Sigmoid colon (tissue), 4 donors: ENCODE measurements at regions not wholly inside any gene's neighbourhood (a gene's known extent, or its start where the extent isn't known, plus 50 kb on each side); places are given as distances from the start of the nearest gene placed in this dataset.

Source experiments
- CTCF ChIP-seq, 4 experiments: fragments of 450-650 bp in 3 of 4; fragments of 200-600 bp in 1 of 4; IDR thresholded peaks; one replicate each; pipeline ENCODE4 v1.5.1; 2016 to 2019; ENCODE audit warnings: antibody characterized with exemption in 4 of 4, mild to moderate bottlenecking in 3 of 4, moderate library complexity in 2 of 4
- EP300 ChIP-seq, 4 donors: sonication (generic); formaldehyde crosslinking; IDR thresholded peaks; one replicate each; pipeline ENCODE4 v1.6.1; 2017; ENCODE audit warnings: antibody characterized with exemption in 4 of 4
- POLR2AphosphoS5 ChIP-seq, 4 donors: sonication (generic); formaldehyde crosslinking; IDR thresholded peaks; one replicate each; pipeline ENCODE4 v1.6.1; 2017; ENCODE audit warnings: antibody characterized with exemption in 4 of 4

GRCh38 chr9:7368410-7369292, 430.9 kb downstream of the DMAC1 start:
- TF ChIP-seq POLR2AphosphoS5 (IDR thresholded peaks at IDR 0.05) (peak in 3 of 4 donors; percentile 32 to 64 (median 40)), CTCF (IDR thresholded peaks at IDR 0.05) (no peak), EP300 (IDR thresholded peaks at IDR 0.05) (no peak)
